ENCODE measurements at regions not wholly inside any gene's neighbourhood (a gene's known extent, or its start where the extent isn't known, plus 50 kb on each side); places are given as distances from the start of the nearest gene placed in this dataset.
"Not testable (repeated sequence)": the region's sequence is repeated elsewhere in the genome, so short reads cannot be mapped to it uniquely, and the experiment has no call there.

GRCh38 chr10:57579926-57580325, 687.8 kb downstream of the IPMK start:
- no peak overlapping the region for H3K4me3 Mint-ChIP-seq
- POLR2A ChIA-PET, result no interaction called here
- no peak overlapping the region for H3K27ac Mint-ChIP-seq

GRCh38 chr10:57562211-57562610, 705.5 kb downstream of the IPMK start:
- H3K4me3 Mint-ChIP-seq, result no peak overlapping the region
- no peak for DNase-seq
- H3K4me1 Mint-ChIP-seq, result no peaks in the 10 kb centered on the region
- H3K9me3 Mint-ChIP-seq, result peaks cover 2% of the 10 kb centered on the region
- ChIA-PET CTCF (no interaction called here), POLR2A (no interaction called here)
- no peak overlapping the region for H3K27ac Mint-ChIP-seq
- H3K36me3 Mint-ChIP-seq (ENCODE audit: low read depth), result no peaks in the 10 kb centered on the region
- H3K27me3 Mint-ChIP-seq, result no peaks in the 10 kb centered on the region

More at GRCh38 chr10:57579926-57580325, 687.8 kb downstream of the IPMK start:
- Mint-ChIP-seq H3K36me3 (ENCODE audit: low read depth) (no peaks in the 10 kb centered on the region), H3K27me3 (no peaks in the 10 kb centered on the region), H3K4me1 (no peaks in the 10 kb centered on the region), H3K9me3 (peaks cover 6% of the 10 kb centered on the region)
- DNase-seq, result no peak
- CTCF ChIA-PET, result interaction anchor here (0.9 kb wide), 1 partner anchor 77 kb away, joined by 4 read pairs; no protein-coding TSS in a partner anchor

- H3K9me3 Mint-ChIP-seq; POLR2A ChIA-PET; H3K36me3 Mint-ChIP-seq (ENCODE audit: low read depth); H3K4me1 Mint-ChIP-seq; H3K4me3 Mint-ChIP-seq; H3K27ac Mint-ChIP-seq; H3K27me3 Mint-ChIP-seq; DNase-seq; CTCF ChIA-PET: not testable (repeated sequence)
Observed at GRCh38 chr10:57551774-57552173, 715.9 kb downstream of the IPMK start.

GRCh38 chr10:57535306-57535705, 732.4 kb downstream of the IPMK start:
- no peak for DNase-seq
- Mint-ChIP-seq H3K4me1 (no peaks in the 10 kb centered on the region), H3K27ac (no peak overlapping the region), H3K27me3 (no peaks in the 10 kb centered on the region), H3K9me3 (no peaks in the 10 kb centered on the region), H3K4me3 (no peak overlapping the region), H3K36me3 (ENCODE audit: low read depth) (no peaks in the 10 kb centered on the region)
- ChIA-PET CTCF (no interaction called here), POLR2A (no interaction called here)

- DNase-seq, result no peak
- H3K27ac Mint-ChIP-seq, result no peak overlapping the region
- CTCF ChIA-PET, result no interaction called here
- H3K4me3 Mint-ChIP-seq, result no peak overlapping the region
- POLR2A ChIA-PET, result no interaction called here
- no peaks in the 10 kb centered on the region for H3K36me3 Mint-ChIP-seq (ENCODE audit: low read depth)
- H3K4me1 Mint-ChIP-seq, result no peaks in the 10 kb centered on the region
- H3K9me3 Mint-ChIP-seq, result peaks cover 7% of the 10 kb centered on the region
- no peaks in the 10 kb centered on the region for H3K27me3 Mint-ChIP-seq
Observed at GRCh38 chr10:57513637-57514036, 754.1 kb downstream of the IPMK start.

- Mint-ChIP-seq H3K9me3 (peaks cover 13% of the 10 kb centered on the region), H3K27ac (no peak overlapping the region), H3K36me3 (ENCODE audit: low read depth) (no peaks in the 10 kb centered on the region), H3K27me3 (no peaks in the 10 kb centered on the region), H3K4me1 (no peaks in the 10 kb centered on the region), H3K4me3 (no peak overlapping the region)
- ChIA-PET POLR2A (no interaction called here), CTCF (no interaction called here)
- no peak for DNase-seq
Observed at GRCh38 chr10:57507788-57508187, 759.9 kb downstream of the IPMK start.

- POLR2A ChIA-PET, result no interaction called here
Observed at GRCh38 chr10:57506414-57507094, 761.1 kb downstream of the IPMK start.

GRCh38 chr10:57494486-57494885, 773.2 kb downstream of the IPMK start:
- CTCF ChIA-PET, result no interaction called here
- DNase-seq, result no peak
- H3K4me3 Mint-ChIP-seq, result no peak overlapping the region
- no peaks in the 10 kb centered on the region for H3K27me3 Mint-ChIP-seq
- H3K27ac Mint-ChIP-seq, result no peak overlapping the region
- H3K9me3 Mint-ChIP-seq, result no peaks in the 10 kb centered on the region
- no peaks in the 10 kb centered on the region for H3K36me3 Mint-ChIP-seq (ENCODE audit: low read depth)
- H3K4me1 Mint-ChIP-seq, result no peaks in the 10 kb centered on the region
- POLR2A ChIA-PET, result no interaction called here

More at GRCh38 chr10:57506414-57507094, 761.1 kb downstream of the IPMK start:
- Mint-ChIP-seq H3K36me3 (ENCODE audit: low read depth) (no peaks in the 10 kb centered on the region), H3K27ac (no peak overlapping the region), H3K9me3 (peaks cover 11% of the 10 kb centered on the region), H3K4me3 (no peak overlapping the region), H3K4me1 (no peaks in the 10 kb centered on the region), H3K27me3 (no peaks in the 10 kb centered on the region)
- no peak for DNase-seq
- CTCF ChIA-PET, result no interaction called here

GRCh38 chr10:57482259-57482658, 785.4 kb downstream of the IPMK start:
- H3K36me3 Mint-ChIP-seq (ENCODE audit: low read depth), result no peaks in the 10 kb centered on the region
- DNase-seq, result no peak
- peaks cover 3% of the 10 kb centered on the region for H3K9me3 Mint-ChIP-seq
- ChIA-PET CTCF (no interaction called here), POLR2A (no interaction called here)
- H3K27ac Mint-ChIP-seq, result no peak overlapping the region
- H3K4me1 Mint-ChIP-seq, result no peaks in the 10 kb centered on the region
- no peak overlapping the region for H3K4me3 Mint-ChIP-seq
- H3K27me3 Mint-ChIP-seq, result no peaks in the 10 kb centered on the region

GRCh38 chr10:57472823-57473619, 794.7 kb downstream of the IPMK start:
- Mint-ChIP-seq H3K4me3 (no peak overlapping the region), H3K36me3 (ENCODE audit: low read depth) (no peaks in the 10 kb centered on the region), H3K27me3 (no peaks in the 10 kb centered on the region), H3K9me3 (peaks cover 2% of the 10 kb centered on the region), H3K4me1 (no peaks in the 10 kb centered on the region), H3K27ac (no peak overlapping the region)
- no peak for DNase-seq
- POLR2A ChIA-PET, result no interaction called here
- CTCF ChIA-PET, result no interaction called here

GRCh38 chr10:57468894-57469432, 798.7 kb downstream of the IPMK start:
- Mint-ChIP-seq H3K4me1 (no peaks in the 10 kb centered on the region), H3K9me3 (no peaks in the 10 kb centered on the region), H3K36me3 (ENCODE audit: low read depth) (no peaks in the 10 kb centered on the region), H3K4me3 (no peak overlapping the region), H3K27me3 (no peaks in the 10 kb centered on the region), H3K27ac (no peak overlapping the region)
- no peak for DNase-seq
- POLR2A ChIA-PET, result no interaction called here
- CTCF ChIA-PET, result no interaction called here

GRCh38 chr10:57465155-57465554, 802.5 kb downstream of the IPMK start:
- Mint-ChIP-seq H3K4me3 (no peak overlapping the region), H3K36me3 (ENCODE audit: low read depth) (no peaks in the 10 kb centered on the region), H3K4me1 (no peaks in the 10 kb centered on the region), H3K27ac (no peak overlapping the region), H3K9me3 (no peaks in the 10 kb centered on the region), H3K27me3 (no peaks in the 10 kb centered on the region)
- ChIA-PET CTCF (no interaction called here), POLR2A (no interaction called here)
- no peak for DNase-seq

- ChIA-PET CTCF (no interaction called here), POLR2A (no interaction called here)
- Mint-ChIP-seq H3K36me3 (ENCODE audit: low read depth) (no peaks in the 10 kb centered on the region), H3K27me3 (no peaks in the 10 kb centered on the region), H3K9me3 (peaks cover 4% of the 10 kb centered on the region), H3K4me1 (no peaks in the 10 kb centered on the region), H3K27ac (no peak overlapping the region), H3K4me3 (no peak overlapping the region)
- DNase-seq, result no peak
Observed at GRCh38 chr10:57460540-57460939, 807.2 kb downstream of the IPMK start.

- Mint-ChIP-seq H3K4me1 (no peaks in the 10 kb centered on the region), H3K9me3 (peaks cover 4% of the 10 kb centered on the region), H3K27ac (no peak overlapping the region), H3K27me3 (no peaks in the 10 kb centered on the region), H3K36me3 (ENCODE audit: low read depth) (no peaks in the 10 kb centered on the region), H3K4me3 (no peak overlapping the region)
- DNase-seq, result no peak
- POLR2A ChIA-PET, result no interaction called here
- CTCF ChIA-PET, result no interaction called here
Observed at GRCh38 chr10:57457972-57458512, 809.7 kb downstream of the IPMK start.
